Left ventricle myocardium inferior (tissue), 1 donor: ENCODE measurements at regions not wholly inside any gene's neighbourhood (a gene's known extent, or its start where the extent isn't known, plus 50 kb on each side); places are given as distances from the start of the nearest gene placed in this dataset.
"Not testable (repeated sequence)": the region's sequence is repeated elsewhere in the genome, so short reads cannot be mapped to it uniquely, and the experiment has no call there.

Experiments
- DNase-seq: peaks from one replicate; pipeline ENCODE4 v3.0.0-alpha.2; 2020
- H3K27ac ChIP-seq: fragments of 200-600 bp; replicated peaks from 2 replicates; pipeline ENCODE4 v1.8.0; 2021
- H3K27me3 ChIP-seq: fragments of 200-600 bp; 2 replicates; pipeline ENCODE4 v1.8.0; 2021; ENCODE audit warnings: low read depth
- H3K36me3 ChIP-seq: fragments of 200-600 bp; 2 replicates; pipeline ENCODE4 v1.8.0; 2021
- H3K4me1 ChIP-seq: fragments of 200-600 bp; 2 replicates; pipeline ENCODE4 v1.8.0; 2021
- H3K4me3 ChIP-seq: fragments of 200-600 bp; 2 replicates; pipeline ENCODE4 v1.8.0; 2021; ENCODE audit warnings: mild to moderate bottlenecking, moderate library complexity
- H3K9me3 ChIP-seq: fragments of 200-600 bp; replicated peaks from 2 replicates; pipeline ENCODE4 v1.8.0; 2021
- intact Hi-C: fragments of 100-400 bp; cut with micrococcal nuclease; formaldehyde crosslinking; loops from one replicate; pipeline ENCODE4 v1.11.0; 2022
- TF ChIP-seq, protein P1 (sequence below): fragments of 200-600 bp; IDR thresholded peaks from 2 replicates; pipeline ENCODE4 v1.8.0; 2021; ENCODE audit warnings: antibody characterized with exemption, mild to moderate bottlenecking, borderline replicate concordance
- donor health status: DM: no; HTN: yes; CAD: no; lungs with severe emphysema.

DNA sequence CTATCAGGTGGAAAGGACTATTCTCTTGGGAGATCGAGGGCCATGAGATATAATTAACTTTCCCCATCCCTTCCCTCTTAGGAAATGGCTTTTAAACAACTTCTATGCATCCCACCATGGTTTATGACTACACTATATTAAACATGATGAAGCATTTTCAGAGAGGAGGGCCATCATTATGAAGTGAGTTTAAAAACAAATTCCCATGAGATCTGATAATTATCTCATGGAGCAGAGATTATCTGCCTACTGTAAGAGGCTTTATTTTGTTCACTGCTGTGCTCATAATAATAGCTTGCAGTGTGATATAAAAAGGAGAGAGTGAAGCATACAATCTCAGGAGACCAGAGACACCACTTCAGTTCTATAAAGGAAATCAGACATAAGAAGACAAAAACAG, 330.5 kb upstream of the ZFP42 start:
- TF ChIP-seq, protein P1, sequence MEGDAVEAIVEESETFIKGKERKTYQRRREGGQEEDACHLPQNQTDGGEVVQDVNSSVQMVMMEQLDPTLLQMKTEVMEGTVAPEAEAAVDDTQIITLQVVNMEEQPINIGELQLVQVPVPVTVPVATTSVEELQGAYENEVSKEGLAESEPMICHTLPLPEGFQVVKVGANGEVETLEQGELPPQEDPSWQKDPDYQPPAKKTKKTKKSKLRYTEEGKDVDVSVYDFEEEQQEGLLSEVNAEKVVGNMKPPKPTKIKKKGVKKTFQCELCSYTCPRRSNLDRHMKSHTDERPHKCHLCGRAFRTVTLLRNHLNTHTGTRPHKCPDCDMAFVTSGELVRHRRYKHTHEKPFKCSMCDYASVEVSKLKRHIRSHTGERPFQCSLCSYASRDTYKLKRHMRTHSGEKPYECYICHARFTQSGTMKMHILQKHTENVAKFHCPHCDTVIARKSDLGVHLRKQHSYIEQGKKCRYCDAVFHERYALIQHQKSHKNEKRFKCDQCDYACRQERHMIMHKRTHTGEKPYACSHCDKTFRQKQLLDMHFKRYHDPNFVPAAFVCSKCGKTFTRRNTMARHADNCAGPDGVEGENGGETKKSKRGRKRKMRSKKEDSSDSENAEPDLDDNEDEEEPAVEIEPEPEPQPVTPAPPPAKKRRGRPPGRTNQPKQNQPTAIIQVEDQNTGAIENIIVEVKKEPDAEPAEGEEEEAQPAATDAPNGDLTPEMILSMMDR = no peak
- no peak for DNase-seq
- H3K27me3 ChIP-seq = no peaks in the 10 kb centered on the region
- no peaks in the 10 kb centered on the region for H3K9me3 ChIP-seq
- intact Hi-C loops = no loop called here
- H3K4me3 ChIP-seq = no peak overlapping the region
- H3K27ac ChIP-seq = no peak overlapping the region
- H3K36me3 ChIP-seq = no peaks in the 10 kb centered on the region
- H3K4me1 ChIP-seq = no peaks in the 10 kb centered on the region

DNA sequence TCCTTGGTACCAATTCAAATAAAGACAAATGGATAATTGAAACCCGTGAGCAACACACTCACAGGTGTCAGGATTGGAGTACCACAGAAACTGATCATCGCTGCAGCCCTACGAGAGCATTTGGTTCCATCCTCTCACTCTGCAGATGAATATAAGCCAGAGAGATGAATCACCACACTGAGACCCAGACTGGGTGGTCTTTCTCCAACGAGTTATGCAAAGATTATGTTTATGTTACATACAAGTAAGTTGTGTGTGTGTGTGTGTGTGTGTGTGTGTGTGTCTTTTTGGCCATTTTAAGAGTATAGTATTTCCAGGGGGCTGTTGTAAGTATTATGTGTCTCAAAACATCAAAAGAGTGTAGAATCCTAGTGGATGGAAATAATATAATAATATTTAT, 329.5 kb upstream of the ZFP42 start:
- intact Hi-C loops = no loop called here
- DNase-seq = no peak
- no peaks in the 10 kb centered on the region for H3K36me3 ChIP-seq
- no peaks in the 10 kb centered on the region for H3K9me3 ChIP-seq
- H3K27me3 ChIP-seq = no peaks in the 10 kb centered on the region
- TF ChIP-seq, protein P1 = no peak
- no peak overlapping the region for H3K27ac ChIP-seq
- no peaks in the 10 kb centered on the region for H3K4me1 ChIP-seq
- H3K4me3 ChIP-seq = no peak overlapping the region

DNA sequence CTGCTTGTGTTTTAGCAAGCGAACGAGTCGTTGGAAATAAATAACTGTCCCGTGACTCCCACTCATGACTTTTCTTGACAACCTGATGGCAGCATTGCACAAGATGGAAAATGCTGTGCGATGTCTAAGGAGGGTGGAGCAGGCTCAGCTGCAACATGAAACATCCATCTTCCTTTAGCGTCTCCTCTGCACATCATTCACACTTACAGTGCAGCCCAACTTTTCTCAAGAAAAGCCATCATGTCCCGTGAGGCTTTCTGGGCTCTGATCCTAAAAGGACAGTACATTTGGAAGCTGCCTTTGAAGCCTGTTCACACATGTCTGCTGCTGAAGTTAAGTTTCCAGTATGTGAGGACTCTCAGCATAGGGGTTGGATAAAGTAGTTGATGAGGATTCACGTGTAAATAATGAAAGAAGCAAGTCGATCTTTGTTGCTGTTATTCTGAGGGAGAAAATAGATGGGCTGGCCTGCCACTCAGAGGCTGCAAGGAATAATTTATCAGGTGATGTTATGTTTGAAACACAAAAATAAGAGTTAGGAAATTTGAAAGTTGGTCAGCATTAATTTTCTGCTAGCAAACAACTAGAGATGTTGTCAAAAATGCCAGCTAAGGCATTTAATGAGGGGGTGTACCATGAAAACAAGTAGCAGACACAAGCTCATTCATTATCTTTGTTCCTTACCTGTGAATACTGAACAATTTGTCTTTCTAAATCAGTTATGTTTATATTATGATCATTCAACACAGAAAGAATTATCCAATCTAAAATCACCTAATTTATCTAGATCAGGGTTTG, 328.7 kb upstream of the ZFP42 start:
- H3K4me1 ChIP-seq = no peaks in the 10 kb centered on the region
- no peak overlapping the region for H3K4me3 ChIP-seq
- no peaks in the 10 kb centered on the region for H3K27me3 ChIP-seq
- H3K9me3 ChIP-seq = no peaks in the 10 kb centered on the region
- TF ChIP-seq, protein P1 = no peak
- H3K27ac ChIP-seq = no peak overlapping the region
- intact Hi-C loops = no loop called here
- no peak for DNase-seq
- H3K36me3 ChIP-seq = no peaks in the 10 kb centered on the region

DNA sequence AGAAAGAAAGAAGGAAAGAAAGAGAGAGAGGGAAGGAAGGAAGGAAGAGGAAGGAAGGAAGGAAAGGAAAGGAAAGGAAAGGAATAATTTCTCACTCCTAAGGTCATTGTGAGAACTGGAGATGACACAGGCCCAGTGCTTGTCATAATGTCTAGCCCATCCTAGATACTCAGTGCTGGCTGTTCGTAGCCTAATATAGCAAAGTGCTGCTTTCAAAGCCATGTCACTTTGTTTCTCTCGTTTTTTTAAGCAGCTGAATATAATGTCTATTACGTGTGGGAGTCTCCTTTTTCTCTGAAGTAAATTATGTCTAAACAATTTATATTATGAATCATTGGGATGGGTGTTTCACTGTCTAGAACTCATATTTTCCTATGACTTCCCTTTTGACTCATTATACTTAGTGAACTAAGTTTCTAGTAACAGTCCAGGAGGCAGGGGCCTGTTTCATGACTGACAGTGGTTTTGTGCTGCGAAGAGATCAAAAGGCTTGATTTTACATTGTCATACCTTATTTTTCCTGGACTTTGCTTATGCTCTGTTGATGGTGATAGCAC, 327.0 kb upstream of the ZFP42 start:
- TF ChIP-seq, protein P1 = no peak
- no peaks in the 10 kb centered on the region for H3K27me3 ChIP-seq
- no peak overlapping the region for H3K27ac ChIP-seq
- intact Hi-C loops = no loop called here
- no peaks in the 10 kb centered on the region for H3K9me3 ChIP-seq
- no peak overlapping the region for H3K4me3 ChIP-seq
- no peak for DNase-seq
- H3K4me1 ChIP-seq = no peaks in the 10 kb centered on the region
- no peaks in the 10 kb centered on the region for H3K36me3 ChIP-seq

DNA sequence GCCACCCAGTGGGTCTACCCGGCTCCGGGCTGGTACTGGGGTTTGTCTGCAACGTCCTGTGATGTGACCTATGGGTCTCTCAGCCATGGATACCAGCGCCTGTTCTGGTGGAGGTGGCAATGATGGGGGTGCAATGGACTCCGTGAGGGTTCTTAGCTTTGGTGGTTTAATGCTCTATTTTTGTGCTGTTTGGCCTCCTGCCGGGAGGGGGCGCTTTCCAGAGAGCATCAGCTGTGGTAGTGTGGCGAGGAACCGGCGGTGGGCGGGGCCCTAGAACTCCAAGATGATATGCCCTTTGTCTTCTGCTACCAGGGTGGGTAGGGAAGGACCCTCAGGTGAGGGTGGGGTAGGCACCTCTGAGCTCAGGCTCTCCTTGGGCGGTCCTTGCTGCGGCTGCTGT, 324.1 kb upstream of the ZFP42 start:
- H3K4me3 ChIP-seq, H3K9me3 ChIP-seq, H3K4me1 ChIP-seq, DNase-seq, H3K27ac ChIP-seq, H3K36me3 ChIP-seq, intact Hi-C loops, H3K27me3 ChIP-seq: not testable (repeated sequence)

DNA sequence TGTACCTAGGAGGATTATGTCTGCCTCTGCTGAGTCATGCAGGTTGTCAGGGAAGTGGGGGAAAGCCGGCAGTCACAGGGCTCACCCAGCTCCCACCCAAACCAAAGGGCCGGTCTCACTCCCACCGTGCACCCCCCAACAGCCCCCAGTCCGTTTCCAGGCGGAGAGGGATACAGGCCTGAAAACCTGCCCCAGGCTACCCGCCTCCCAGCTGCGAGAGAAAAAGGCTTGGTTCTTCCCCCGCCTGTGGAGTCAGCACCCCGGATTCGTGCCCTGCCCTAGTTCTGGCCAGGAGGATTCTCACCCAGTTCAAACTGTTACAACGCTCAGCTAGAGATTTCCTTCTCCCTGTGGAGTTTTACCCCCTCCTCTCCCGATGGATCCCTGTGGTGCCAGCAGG, 323.6 kb upstream of the ZFP42 start:
- H3K4me3 ChIP-seq, intact Hi-C loops, H3K9me3 ChIP-seq, H3K36me3 ChIP-seq, DNase-seq, H3K4me1 ChIP-seq, H3K27ac ChIP-seq, H3K27me3 ChIP-seq: not testable (repeated sequence)

DNA sequence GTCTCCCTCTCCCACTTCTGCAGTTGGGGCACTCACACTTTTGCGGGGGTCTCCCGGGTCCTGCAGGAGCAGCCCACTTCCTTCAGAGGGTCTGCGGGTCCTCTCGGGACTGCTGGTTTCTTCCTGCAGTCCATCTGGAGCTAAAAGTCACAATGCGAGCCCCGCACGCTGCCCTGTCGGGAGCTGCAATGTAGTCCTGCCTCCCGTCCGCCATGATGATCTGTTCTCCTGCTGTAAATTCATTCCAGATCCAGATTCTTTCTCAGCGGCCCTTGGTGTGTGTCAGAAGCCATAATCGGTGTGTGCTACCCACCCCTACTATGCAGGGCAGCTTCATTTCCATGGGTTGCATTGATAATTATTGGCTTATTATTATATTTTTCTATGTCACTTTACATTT, 323.0 kb upstream of the ZFP42 start:
- H3K4me3 ChIP-seq, H3K27me3 ChIP-seq, H3K27ac ChIP-seq, intact Hi-C loops, H3K9me3 ChIP-seq, H3K36me3 ChIP-seq, DNase-seq, H3K4me1 ChIP-seq: not testable (repeated sequence)
